Uterus (tissue), 2 donors: ENCODE measurements at regions not wholly inside any gene's neighbourhood (a gene's known extent, or its start where the extent isn't known, plus 50 kb on each side); places are given as distances from the start of the nearest gene placed in this dataset.

Experiments used
- CTCF ChIP-seq, 4 experiments: fragments of 200-600 bp in 2 of 4; fragments of 450-650 bp in 2 of 4; sonication (generic) in 2 of 4; IDR thresholded peaks; one replicate each; pipeline ENCODE4 v1.5.1; 2016 to 2019; ENCODE audit warnings: antibody characterized with exemption in 4 of 4, mild to moderate bottlenecking in 2 of 4, moderate library complexity in 1 of 4
- POLR2A ChIP-seq, 2 donors: fragments of 450-650 bp; IDR thresholded peaks; one replicate each; pipeline ENCODE4 v1.6.1; 2016; ENCODE audit warnings: antibody characterized with exemption in 2 of 2, mild to moderate bottlenecking in 1 of 2, moderate library complexity in 1 of 2

GRCh38 chr6:82703230-82703629, 339.6 kb downstream of the TPBG start:
- TF ChIP-seq CTCF (IDR thresholded peaks at IDR 0.05) = no peak
- TF ChIP-seq POLR2A (IDR thresholded peaks at IDR 0.05) = no peak
